ENCODE measurements at regions not wholly inside any gene's neighbourhood (a gene's known extent, or its start where the extent isn't known, plus 50 kb on each side); places are given as distances from the start of the nearest gene placed in this dataset.

- TF ChIP-seq CTCF (IDR thresholded peaks at IDR 0.05 in 2 of 3, conservative IDR thresholded peaks at IDR 0.05 in 1 of 3; ENCODE audit: control insufficient read depth in 2 of 3, extremely low read depth in 1 of 3, insufficient read depth in 1 of 3, low read depth in 3 of 3, low read length in 3 of 3) (no peak), TCF12 (IDR thresholded peaks at IDR 0.05; ENCODE audit: low read depth, low read length) (no peak), EZH2 (IDR thresholded peaks at IDR 0.05; ENCODE audit: borderline replicate concordance, control insufficient read depth, low read depth, low read length) (no peak), STAT3 (IDR thresholded peaks at IDR 0.05; ENCODE audit: low read depth, low read length) (no peak), TBL1XR1 (IDR thresholded peaks at IDR 0.05; ENCODE audit: low read depth, low read length) (no peak), NFIC (IDR thresholded peaks at IDR 0.05; ENCODE audit: low read depth, low read length) (no peak), LARP7 (IDR thresholded peaks at IDR 0.05) (no peak), EP300 (IDR thresholded peaks at IDR 0.05; ENCODE audit: borderline replicate concordance in 1 of 2, control insufficient read depth in 1 of 2, low read depth in 2 of 2, low read length in 2 of 2) (no peak), PBX3 (IDR thresholded peaks at IDR 0.05; ENCODE audit: insufficient replicate concordance, low read depth, low read length) (no peak), FOXK2 (IDR thresholded peaks at IDR 0.05) (no peak), FOS (IDR thresholded peaks at IDR 0.05; ENCODE audit: borderline replicate concordance, extremely low read depth, insufficient read length) (no peak), POLR2A (IDR thresholded peaks at IDR 0.05; ENCODE audit: low read depth, low read length) (no peak), CREB1 (IDR thresholded peaks at IDR 0.05; ENCODE audit: low read depth) (no peak), CEBPB (IDR thresholded peaks at IDR 0.05; ENCODE audit: borderline replicate concordance in 1 of 2, low read depth in 2 of 2, low read length in 2 of 2) (no peak)
These were observed 605.0 kb downstream of the GABRG1 start for GRCh38 chr4:45518832-45519231.

Data from GM12878 (cell line).